T-helper 1 cell treated with Interleukin-12 subunit alpha and Interleukin-12 subunit beta and Interleukin-4 antibody, amounts not matched to agents 30 ng/mL and 1 ng/mL, for 36 hours (primary cell): ENCODE measurements at regions not wholly inside any gene's neighbourhood (a gene's known extent, or its start where the extent isn't known, plus 50 kb on each side); places are given as distances from the start of the nearest gene placed in this dataset.

Experiments
- intact Hi-C: fragments of 100-400 bp; cut with micrococcal nuclease; formaldehyde crosslinking; loops from one replicate; pipeline ENCODE4 v1.15.1; 2024

GRCh38 chr15:47292638-47293190 lies 424.6 kb upstream of the SEMA6D start:
- intact Hi-C loops: no loop called here

GRCh38 chr15:47293466-47294162 lies 423.7 kb upstream of the SEMA6D start:
- intact Hi-C loops: no loop called here

DNA sequence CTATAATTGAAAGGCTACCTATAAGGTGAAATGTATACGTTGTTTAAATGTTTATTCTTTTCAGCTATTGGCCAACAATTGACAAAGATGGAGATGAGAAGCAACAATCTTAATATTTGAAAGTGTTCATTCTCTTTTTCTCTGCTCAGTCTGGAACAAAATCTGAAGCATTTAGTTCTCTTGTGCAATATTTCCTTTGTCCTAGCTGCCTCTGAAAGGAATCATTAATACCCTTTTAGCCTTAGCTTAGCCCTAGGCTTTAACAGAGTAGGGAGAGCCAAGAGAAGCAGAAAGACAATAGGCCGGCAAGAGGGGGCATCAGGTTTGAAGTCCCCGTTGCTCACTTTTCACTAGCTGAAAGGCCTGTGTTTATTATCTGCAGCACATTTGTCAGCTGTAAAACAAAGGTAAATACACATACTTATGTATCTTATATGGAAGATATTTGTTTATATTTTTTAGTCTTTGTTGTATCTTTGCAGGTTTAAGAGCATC lies 422.5 kb upstream of the SEMA6D start:
- intact Hi-C loops: no loop called here

DNA sequence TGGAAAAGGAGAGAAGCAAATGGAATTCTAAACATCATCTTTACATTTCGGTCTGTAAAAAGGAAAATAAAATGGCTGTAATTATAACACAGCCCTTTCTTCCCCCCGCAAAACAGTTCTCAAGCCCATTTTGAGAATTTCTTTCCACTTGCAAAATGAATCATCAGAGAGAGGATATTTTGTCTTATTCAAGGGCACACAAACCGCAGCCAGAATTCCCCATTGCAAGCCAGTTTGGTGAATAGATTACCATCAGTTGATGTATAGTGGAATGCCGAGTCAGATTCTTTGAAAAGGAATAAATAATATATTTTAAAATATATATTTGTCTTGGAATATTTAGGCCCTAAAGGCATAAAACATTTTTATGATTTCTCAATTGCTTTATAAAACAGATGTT lies 420.4 kb upstream of the SEMA6D start:
- intact Hi-C loops: no loop called here

DNA sequence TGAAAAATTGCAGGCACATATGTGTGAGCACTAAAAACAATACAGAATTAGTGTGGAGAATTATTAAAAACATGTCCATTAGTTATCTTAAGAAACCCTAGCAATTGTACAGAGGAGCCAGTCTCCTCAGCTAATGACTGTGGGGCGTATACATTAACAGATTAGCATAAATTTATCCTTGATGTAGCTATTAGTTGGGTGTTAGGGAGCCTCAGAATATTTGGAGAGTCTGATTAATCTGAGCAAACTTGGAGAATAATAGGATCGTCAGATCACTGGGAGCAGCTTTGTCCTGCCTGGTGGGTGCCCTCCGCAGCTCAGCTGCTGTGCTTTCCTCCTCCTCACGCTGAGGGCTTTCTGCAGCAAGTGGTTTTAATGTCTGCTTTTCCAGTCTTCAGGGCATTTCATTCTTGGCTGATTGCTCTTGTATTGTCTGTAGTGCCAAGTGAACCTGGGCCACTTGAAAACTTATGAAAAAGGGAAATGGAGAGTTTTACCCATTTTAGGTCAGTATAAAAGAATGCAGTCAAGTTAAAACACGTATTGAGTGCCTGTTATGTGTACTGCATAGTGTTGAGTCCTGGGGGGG lies 417.4 kb upstream of the SEMA6D start:
- intact Hi-C loops: no loop called here

GRCh38 chr15:47300596-47300995 lies 416.7 kb upstream of the SEMA6D start:
- intact Hi-C loops: no loop called here

- intact Hi-C loops: no loop called here
Observed at GRCh38 chr15:47301481-47301880, 415.8 kb upstream of the SEMA6D start.

- intact Hi-C loops: no loop called here
Observed at GRCh38 chr15:47304656-47305055, 412.6 kb upstream of the SEMA6D start.

DNA sequence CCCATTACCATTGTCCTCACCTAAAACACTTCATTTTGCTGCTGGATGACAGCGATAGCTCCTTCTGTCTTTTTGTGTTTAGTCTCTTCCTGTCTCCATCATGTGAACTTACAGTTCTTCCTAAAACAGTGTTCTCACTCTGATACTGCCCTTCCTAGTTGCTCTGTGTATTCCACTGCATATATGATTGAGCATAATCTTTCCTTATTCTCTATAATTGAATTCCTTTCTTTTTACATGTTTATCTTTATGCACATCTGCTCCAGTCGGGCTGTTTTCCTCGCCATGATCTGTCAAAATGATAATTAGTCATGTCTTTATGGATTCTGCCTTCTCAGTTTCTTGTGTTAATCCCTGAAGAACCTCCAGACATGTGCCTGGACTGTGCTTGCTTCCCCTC lies 405.1 kb upstream of the SEMA6D start:
- intact Hi-C loops: no loop called here

DNA sequence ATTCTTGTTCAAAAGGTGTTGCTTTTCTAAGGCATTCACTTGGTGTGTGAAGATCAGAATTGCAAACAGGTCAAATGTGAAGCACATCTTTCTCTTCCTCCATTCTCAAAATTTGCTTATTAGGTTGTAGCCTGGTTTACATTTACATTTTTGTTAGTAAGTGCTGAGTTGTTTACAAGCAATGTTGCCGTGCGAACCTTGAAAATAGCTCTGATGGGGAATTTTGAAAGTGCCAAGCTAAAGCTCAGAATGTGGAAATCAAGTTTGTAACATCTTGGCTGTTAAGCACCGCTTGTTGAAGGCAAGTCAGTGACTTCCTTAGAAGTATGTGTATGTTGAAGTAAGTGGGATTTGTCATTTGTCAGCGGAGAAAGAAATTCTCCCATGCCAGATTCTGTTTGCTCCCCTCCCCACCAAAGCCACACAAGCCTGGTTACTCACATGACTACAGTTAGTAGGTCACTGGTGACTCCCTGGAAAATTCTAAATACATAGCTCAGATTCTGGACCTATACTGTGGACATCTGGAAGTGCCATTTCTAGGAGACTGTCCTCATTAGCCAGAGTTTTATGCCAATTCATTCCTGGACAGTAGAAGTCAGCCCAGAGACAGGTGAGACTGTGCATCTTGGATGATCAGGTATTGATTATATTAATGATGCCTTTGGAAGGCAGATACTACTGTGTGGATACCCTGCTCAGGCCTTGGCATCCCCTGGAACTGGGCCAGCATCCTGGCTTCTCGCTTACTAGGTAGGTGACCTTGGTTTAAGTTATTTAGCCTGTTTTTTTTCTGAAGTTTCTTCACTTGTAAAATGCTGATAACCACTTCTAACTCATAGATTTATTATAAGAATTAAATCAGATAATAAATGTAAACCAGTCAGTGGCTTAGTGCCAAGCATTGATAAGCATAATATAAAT lies 390.6 kb upstream of the SEMA6D start:
- intact Hi-C loops: no loop called here

DNA sequence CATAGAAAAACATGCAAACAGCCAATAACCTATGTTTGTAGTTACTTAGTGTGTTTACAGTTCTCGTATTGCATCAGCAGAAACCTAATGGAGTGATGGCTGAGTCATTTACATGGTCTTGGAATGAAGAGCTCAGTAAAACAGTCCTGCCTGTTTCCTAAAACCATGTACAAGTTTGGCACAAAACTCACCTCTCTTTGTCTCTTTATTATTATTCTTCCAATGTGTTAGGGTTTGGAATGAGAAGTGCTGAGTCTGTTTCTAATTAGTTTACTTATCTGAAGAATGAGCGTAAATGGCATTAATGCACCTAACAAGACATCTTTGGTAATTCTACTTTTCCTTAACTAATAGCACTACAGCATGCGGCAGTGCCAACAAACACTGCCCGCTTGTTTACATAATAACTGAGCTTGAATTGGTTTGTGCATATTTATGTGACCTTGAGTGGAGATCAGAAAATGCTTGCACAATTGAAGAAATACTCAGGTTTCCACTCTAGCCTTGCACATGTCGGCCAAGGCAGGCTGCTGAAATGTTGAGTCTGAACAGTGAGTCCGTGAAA lies 385.4 kb upstream of the SEMA6D start:
- intact Hi-C loops: no loop called here

DNA sequence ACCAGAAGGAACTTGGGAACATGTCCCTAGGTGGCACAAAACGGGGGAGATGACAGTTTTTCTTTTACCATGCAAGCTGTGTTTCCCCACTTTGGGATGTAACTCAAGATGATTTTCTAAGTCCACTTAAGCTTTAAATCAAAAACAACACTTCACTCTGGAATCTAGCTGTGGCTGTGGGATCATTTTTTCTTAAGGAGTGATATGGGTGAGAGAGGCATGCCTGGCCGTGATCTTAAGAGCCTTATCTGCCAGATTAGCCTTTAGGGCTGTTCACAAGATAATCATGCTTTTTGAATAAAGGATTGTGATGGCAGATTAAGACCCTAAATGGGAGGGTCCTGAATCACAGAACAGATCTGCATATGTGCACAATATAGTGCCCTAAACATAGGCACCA lies 384.8 kb upstream of the SEMA6D start:
- intact Hi-C loops: no loop called here

- intact Hi-C loops: no loop called here
Observed at GRCh38 chr15:47333734-47334133, 383.6 kb upstream of the SEMA6D start.

DNA sequence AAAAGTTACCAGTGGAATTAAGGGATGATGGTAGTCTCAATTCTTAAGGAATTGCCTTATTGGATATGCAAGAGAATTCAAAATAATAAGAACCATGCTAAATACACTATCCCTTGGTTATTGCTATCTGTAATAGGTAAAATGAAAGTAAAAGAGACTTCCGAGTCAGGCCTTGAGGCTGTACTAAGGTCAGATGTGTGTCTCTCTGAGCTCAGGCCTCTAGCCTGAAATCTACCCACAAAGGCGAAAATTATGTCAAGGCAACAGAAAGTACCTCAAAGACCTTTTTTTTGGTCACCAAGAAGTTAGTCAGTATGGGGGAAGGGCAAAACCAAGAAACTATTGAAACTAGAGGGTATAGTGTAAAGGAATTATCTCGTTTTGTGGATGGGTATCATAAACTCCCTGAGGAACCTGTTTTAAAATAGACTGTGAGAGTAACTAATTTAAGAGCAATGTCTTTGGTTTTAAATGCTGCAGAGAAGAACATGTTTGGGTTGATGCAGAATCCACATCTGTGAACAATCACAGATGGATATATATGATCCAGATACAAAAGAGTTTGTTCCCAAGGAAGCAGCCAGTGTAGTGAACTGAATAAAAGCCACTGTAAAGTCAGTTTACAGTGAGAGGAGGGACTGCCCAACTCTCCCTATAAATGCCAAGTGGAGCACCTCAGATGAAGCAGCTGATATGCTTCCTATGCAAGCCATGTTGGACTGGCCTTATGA lies 382.3 kb upstream of the SEMA6D start:
- intact Hi-C loops: no loop called here

- intact Hi-C loops: no loop called here
Observed at GRCh38 chr15:47337106-47337505, 380.2 kb upstream of the SEMA6D start.

- intact Hi-C loops: no loop called here
Observed at GRCh38 chr15:47337836-47338235, 379.5 kb upstream of the SEMA6D start.

DNA sequence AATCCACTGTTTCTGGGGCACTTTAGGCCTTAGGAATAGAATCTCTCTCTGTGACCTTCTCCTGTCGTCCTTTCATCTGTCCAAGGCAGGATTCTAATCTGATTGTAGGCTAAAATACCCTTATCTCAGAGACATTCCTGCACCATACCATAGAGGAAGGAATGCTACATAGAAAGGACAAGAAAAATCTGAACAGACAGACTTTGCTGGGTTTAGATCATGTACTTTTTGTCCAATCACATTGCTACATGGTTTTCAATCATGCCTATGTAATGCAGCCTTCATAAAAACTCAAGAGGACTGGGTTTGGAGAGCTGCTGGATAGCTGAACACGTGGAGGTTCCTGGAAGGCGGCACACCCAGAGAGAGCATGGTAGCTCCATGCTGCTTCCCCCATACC lies 378.5 kb upstream of the SEMA6D start:
- intact Hi-C loops: no loop called here

- intact Hi-C loops: no loop called here
Observed at GRCh38 chr15:47339800-47340570, 377.3 kb upstream of the SEMA6D start.

DNA sequence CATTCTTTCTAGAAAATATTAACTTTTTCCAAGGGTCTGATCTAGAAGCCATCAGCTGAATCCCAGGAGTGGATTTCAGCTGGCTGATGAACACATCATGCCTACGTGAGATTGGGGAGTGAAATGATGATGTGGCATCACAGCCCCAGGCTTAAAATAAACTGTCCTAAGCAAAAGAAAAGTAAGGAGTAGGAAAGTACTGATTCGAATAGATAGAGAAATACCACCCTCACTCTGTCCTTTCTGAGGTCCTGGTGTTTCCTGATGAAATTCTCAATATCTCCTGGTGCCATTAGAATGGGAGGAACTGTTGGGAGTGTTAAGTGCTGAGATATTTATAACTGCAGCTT lies 376.8 kb upstream of the SEMA6D start:
- intact Hi-C loops: no loop called here

DNA sequence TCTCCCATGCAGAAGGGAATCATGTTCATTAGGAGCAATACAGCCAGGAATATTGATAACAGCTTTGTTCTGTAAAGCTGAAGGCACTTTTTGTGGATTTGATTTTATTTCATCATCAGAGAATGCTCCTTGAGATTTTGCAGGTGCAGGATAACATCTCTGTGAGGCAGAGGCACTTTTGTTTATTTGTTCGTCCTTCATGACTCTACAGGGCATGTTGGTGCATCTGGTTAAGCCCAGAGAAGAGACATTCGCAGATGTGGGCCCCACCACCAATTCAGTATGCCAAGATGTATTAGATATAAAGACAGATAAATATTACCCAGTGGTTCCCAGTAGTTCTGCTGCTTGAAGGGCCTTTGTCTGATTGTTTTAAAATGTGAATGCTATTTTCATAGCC lies 368.1 kb upstream of the SEMA6D start:
- intact Hi-C loops: no loop called here
